ENCODE measurements at regions not wholly inside any gene's neighbourhood (a gene's known extent, or its start where the extent isn't known, plus 50 kb on each side); places are given as distances from the start of the nearest gene placed in this dataset.

DNA sequence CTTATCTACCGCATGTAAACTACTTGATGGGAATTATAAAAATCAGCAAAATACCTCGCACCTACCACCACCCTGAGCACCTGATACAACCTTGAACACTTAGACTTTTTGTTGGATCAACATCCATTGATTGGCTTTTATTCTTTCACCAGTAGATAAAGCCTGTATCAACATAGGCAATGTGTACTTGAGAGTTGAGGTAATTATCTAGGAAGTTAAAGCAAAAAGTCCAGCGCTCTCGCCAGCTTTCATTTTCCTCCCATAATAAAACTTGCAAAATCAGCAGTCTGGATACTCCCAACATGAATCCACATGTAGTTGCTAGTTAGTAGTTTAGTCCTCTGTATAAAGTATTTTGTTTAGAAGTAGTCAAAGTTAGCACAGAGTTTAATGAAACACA lies 132.0 kb upstream of the PRDM1 start:
- no peak for DNase-seq

DNA sequence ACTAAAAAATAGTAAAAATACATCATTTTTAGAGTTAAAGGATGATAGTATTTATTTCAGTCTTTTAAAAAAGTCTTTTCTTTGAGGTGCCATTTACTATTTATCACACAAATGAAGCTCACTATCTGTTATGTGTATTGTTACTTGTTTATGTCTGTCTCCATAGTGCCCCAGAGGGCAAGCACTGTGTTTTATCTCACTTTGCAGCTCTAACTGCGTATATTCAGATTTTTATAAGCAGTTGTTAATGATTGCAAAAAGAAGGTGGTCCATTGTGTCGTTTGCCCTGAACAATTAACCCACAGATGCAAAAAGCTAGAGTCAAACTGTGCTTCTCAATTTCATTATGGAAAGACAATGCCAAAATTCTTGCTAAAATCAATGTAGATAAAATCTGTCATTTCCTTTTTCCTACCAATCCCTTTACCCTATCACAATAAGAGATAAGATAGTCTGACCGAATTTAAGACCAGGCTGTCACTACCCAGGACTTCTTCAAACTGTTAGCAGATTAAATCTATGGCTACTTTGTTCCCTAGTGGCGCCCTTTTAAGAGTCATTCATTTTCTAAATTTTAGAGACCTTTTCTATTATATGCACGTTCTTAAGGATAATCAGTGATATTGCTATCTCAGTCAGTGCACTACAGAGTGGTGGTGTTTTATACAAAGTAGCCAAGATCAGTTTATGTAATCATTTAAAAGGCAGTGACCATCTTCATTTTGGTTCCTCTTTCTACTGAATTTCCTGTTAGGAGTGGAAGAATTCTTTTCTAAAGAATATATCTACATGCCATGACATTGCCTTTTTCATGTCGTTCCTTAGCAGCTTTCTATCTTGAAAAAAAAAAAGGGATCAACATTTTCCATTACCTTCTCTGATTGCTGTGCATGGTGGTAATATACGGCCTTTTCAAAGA lies 133.1 kb upstream of the PRDM1 start:
- no peak for DNase-seq

DNA sequence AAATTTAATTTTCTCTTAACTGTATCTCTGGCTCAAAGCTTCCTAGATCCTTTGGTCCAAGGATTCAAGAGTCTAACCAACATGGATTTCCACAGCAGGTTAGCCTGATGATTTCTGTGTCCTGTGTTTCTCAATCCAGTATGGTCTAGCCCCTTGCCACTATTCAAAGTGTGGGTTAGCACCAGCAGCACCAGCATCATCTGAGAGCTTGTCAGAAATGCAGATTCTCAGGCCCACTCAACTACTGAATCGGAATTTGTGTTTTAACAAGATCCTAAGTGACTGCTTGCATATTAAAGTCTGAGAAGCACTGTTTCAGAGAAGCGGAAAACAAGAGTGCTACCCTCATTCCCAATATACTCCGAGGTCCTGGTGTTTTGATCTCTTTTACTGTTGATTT lies 133.8 kb upstream of the PRDM1 start:
- DNase-seq, result no peak

- DNase-seq, result no peak
These were observed 134.8 kb upstream of the PRDM1 start for GRCh38 chr6:105951322-105951721.

DNA sequence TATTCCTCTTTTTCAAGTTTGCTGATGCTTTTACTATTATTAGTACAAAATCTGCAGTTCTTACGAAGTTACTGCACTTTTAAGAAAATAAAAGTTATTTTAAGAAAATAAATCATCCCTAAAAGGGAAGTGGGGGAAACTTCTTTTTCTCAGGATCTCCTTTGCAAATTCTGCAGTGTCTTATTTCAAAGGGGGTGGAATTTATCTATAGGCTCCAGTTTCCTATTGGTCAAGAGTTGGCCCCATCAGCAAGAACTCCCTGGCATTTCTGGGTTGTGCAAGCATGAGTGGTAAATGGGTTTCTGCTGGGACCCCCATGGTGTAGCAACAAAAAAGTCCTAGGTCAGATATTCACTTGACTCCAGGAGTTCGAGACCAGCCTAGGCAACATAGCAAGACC lies 136.3 kb upstream of the PRDM1 start:
- no peak for DNase-seq

DNA sequence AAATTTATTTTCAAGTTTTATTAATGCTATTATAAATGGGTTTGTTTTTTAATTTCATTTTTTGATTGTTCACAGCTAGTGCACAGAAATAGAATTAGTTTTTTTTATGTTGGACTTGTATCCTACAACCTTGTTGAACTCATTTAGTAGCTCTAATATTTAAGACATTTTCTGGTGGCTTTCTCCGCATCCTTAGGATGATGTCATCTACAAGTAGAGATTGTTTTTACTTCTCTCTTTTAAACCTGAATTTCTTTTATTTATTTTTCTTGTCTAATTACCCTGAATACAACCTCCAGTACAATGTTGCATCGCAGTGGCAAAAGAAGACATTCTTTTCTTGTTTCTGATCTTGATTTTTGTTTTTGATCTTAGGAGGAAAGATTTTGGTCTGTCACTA lies 142.6 kb upstream of the PRDM1 start:
- no peak for DNase-seq

- no peak for DNase-seq
These were observed 144.3 kb upstream of the PRDM1 start for GRCh38 chr6:105941621-105942412.

GRCh38 chr6:105940990-105941389 lies 145.1 kb upstream of the PRDM1 start:
- DNase-seq, result no peak

DNA sequence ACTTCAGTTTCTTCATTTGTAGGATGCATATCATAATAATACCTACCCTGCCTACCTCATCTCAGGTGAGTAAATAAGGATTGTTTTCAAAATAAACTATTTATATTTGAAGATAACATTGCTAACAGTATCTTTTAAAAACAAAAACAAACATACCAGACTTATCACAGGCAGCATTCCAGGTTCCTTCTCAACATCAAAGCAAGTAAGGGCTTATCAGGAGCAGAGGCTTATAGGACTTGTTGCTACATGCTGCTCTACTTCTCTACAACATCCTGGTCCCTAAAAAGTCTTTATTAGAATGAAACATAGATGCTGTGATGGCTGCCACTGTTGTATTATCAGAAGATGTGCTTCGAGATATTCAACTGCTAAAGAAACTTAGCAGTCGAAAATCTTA lies 149.2 kb upstream of the PRDM1 start:
- no peak for DNase-seq

GRCh38 chr6:105935416-105935815 lies 150.7 kb upstream of the PRDM1 start:
- no peak for DNase-seq

- no peak for DNase-seq
These were observed 151.4 kb upstream of the PRDM1 start for GRCh38 chr6:105934708-105935107.

- no peak for DNase-seq
These were observed 153.7 kb upstream of the PRDM1 start for GRCh38 chr6:105932440-105932839.

DNA sequence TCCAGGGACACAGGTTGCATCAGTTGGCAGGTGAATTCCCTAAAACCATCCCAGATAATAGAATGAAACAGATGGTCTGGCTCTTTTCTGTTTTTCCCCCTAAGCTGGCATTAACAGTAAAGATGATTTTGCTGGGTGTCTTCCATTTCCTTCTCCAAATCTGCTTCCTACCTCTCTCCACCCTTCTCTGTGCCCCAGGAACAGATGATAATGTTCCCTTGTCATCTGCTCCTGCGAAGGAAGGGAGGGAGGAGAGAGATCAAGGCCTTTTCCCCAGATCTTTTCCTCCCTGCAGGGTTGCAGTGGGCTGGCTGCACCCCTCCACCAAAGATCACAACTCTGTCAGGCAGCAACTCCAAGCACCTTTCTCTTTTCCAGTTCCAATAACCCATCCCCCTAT lies 156.5 kb upstream of the PRDM1 start:
- DNase-seq, result no peak

- DNase-seq, result no peak
These were observed 159.8 kb upstream of the PRDM1 start for GRCh38 chr6:105926318-105926717.

- no peak for DNase-seq
These were observed 160.4 kb upstream of the PRDM1 start for GRCh38 chr6:105925706-105926105.

DNA sequence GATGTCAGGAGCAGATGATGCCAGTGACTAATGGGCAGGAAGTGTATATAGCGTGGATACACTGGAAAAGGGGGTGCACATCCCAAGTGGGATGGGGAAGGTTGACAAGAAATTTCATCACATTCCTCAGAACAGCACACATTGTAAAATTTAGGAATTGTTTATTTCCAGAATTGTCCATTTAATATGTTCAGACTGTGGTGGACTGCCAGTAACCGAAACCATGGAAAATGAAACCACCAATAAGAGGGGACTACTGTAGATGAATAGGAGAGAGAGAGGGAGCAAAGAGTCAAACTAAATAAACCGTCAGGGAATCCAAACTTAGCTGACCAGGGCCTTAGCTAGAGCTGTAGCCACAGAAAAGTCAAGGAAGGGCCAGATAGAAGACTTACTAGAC lies 164.4 kb upstream of the PRDM1 start:
- DNase-seq, result no peak

DNA sequence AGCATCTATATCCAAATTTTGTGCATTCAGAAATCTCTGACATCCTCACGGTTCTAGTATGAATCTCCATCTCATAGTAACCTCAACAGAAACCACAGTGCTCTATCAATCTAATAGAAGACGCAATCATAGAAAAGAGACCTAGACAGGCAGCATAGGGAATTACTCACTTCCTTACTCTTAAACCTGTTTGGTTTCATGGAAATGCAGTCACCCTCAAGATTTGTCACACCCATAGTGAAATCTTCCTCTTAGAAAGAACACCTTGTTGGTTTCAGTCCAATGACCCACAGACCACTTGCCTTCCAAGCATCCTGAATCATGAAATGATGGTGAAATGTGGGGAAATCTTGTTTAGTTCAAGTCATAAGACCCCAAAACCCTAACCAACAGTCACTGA lies 166.1 kb upstream of the PRDM1 start:
- no peak for DNase-seq

DNA sequence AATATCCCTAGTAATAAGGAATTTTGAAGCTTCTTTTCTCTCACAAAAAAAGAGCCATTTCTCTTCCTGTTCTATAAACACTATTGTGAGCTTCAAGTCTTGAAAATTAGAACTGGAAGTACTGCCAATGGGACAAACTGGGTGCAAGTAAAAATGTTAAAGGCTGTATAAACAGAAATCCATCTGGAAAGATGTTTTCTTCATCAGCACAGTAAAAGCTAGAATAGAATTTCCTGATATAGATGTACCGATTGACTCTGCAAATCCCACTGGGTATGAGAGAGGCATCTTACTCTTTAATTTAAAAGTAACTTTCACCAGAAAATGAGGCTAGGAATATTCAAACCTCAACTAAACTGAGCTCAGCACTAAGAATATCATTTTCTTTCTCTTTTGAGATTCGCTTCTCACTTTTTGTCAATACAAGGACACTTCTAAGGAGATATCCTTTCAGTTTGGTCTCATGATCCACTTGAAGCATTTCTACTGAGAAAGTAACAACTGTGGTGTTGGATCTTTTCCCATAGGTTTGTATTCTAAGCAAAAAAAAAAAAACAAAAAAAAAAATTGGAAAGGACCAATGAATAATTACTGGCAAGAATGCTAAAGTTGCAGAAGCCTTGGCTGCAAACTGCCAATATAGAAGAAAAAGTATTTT lies 169.0 kb upstream of the PRDM1 start:
- DNase-seq, result no peak

GRCh38 chr6:105911106-105911629 lies 175.0 kb upstream of the PRDM1 start:
- DNase-seq, result no peak

DNA sequence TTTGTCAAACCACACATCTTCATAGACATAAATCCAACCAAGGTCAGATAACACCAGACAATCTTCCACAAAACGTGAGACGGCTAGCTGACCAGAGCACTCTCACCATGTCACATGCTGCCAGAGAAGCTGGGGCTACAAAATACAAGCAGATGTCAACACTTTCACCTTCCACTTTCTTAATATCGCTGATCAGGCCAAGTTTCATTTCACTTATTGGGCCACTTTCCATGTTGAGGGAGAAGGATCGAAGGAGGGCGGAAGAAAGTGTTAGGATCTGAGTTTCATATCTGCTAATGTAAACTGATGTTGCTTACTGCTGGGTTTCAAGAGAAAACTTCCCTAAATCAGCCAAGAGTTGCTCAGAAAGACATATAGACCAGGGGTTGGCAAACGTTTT lies 177.0 kb upstream of the PRDM1 start:
- no peak for DNase-seq

GRCh38 chr6:105907991-105908390 lies 178.1 kb upstream of the PRDM1 start:
- no peak for DNase-seq

- DNase-seq, result no peak
These were observed 178.8 kb upstream of the PRDM1 start for GRCh38 chr6:105907301-105907700.

GRCh38 chr6:105902401-105903031 lies 183.6 kb upstream of the PRDM1 start:
- DNase-seq, result no peak
